ENCODE measurements at regions not wholly inside any gene's neighbourhood (a gene's known extent, or its start where the extent isn't known, plus 50 kb on each side); places are given as distances from the start of the nearest gene placed in this dataset.

GRCh38 chr14:44649061-44649460, 142.0 kb upstream of the FSCB start:
- no peak for TF ChIP-seq EZH2phosphoT487 (IDR thresholded peaks at IDR 0.05; ENCODE audit: borderline replicate concordance, low read depth, low read length)
- no peak for TF ChIP-seq CTCF (conservative IDR thresholded peaks at IDR 0.05; ENCODE audit: low read length)

Measured in OCI-LY7 (cell line).